Calu3 (cell line): ENCODE measurements at regions not wholly inside any gene's neighbourhood (a gene's known extent, or its start where the extent isn't known, plus 50 kb on each side); places are given as distances from the start of the nearest gene placed in this dataset.

Source experiments
- BruUV-seq: library from RNA; stranded (reverse); fragments of 400-500 nt; replicated peaks from 2 replicates; lab custom pipeline; 2021; lab: Mats Ljungman, UMichigan
- CTCF ChIA-PET: fragments of 300-600 bp; sonication (Branson Sonifier 250); formaldehyde crosslinking; loops from one replicate; lab custom pipeline; 2022; ENCODE audit warnings: antibody characterized with exemption; lab: Charles Lee
- DNase-seq: peaks from one replicate; pipeline ENCODE4 v3.0.0; 2022
- H3K27ac Mint-ChIP-seq: one replicate; pipeline ENCODE4 v1.8.0; 2022; ENCODE audit warnings: mixed read lengths; ENCODE audit not compliant: unreplicated experiment
- H3K27me3 Mint-ChIP-seq: one replicate; pipeline ENCODE4 v1.8.0; 2022; ENCODE audit warnings: mixed read lengths; ENCODE audit not compliant: unreplicated experiment
- H3K36me3 Mint-ChIP-seq: one replicate; pipeline ENCODE4 v1.8.0; 2022; ENCODE audit warnings: mild to moderate bottlenecking, moderate library complexity, mixed read lengths; ENCODE audit not compliant: insufficient read depth, unreplicated experiment
- H3K4me1 Mint-ChIP-seq: one replicate; pipeline ENCODE4 v1.8.0; 2022; ENCODE audit warnings: mild to moderate bottlenecking, low read depth, mixed read lengths; ENCODE audit not compliant: unreplicated experiment
- H3K4me3 Mint-ChIP-seq: one replicate; pipeline ENCODE4 v1.8.0; 2022; ENCODE audit warnings: mild to moderate bottlenecking, low read depth, moderate library complexity, mixed read lengths; ENCODE audit not compliant: unreplicated experiment
- H3K9me3 Mint-ChIP-seq: one replicate; pipeline ENCODE4 v1.8.0; 2022; ENCODE audit warnings: low read depth, mixed read lengths; ENCODE audit not compliant: unreplicated experiment
- intact Hi-C: fragments of 100-400 bp; cut with micrococcal nuclease; formaldehyde crosslinking; loops from one replicate; pipeline ENCODE4 v1.10.0; 2022; ENCODE audit not compliant: unreplicated experiment
- TF ChIP-seq, protein P1 (sequence below): fragments of 200-600 bp; IDR thresholded peaks from one replicate; pipeline ENCODE4 v1.8.0; 2022; ENCODE audit warnings: antibody characterized with exemption; ENCODE audit not compliant: unreplicated experiment

DNA sequence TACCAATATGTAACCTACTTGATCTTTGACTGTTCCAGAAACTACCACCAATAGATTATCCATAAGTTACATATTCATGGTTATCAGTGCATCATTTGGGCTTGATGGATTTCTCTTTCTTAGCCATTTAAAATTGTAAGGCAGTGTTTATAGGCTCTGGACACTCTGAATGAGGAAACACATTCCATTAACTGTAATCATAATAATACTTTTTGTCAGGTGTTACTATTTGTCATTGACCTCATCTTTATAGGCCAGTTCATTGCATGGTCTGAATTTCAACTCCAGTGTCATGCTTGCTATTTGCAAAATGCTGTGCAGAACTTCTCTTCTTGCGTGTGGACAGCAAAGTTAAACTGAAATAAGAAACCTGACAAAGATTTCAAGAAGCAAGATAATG, 1340.2 kb upstream of the ZEB2 start:
- intact Hi-C loops, result no loop called here
- Mint-ChIP-seq H3K4me1 (peaks cover 7% of the 10 kb centered on the region), H3K27me3 (no peaks in the 10 kb centered on the region), H3K9me3 (no peaks in the 10 kb centered on the region), H3K4me3 (no peak overlapping the region), H3K27ac (no peak overlapping the region), H3K36me3 (no peaks in the 10 kb centered on the region)
- DNase-seq, result no peak
- CTCF ChIA-PET, result interaction anchor here (0.7 to 2.6 kb wide), 2 partner anchors 8 to 1743 kb away, joined by 5 to 6 read pairs; no protein-coding TSS in a partner anchor
- no TSS peak for BruUV-seq
- TF ChIP-seq, protein P1, sequence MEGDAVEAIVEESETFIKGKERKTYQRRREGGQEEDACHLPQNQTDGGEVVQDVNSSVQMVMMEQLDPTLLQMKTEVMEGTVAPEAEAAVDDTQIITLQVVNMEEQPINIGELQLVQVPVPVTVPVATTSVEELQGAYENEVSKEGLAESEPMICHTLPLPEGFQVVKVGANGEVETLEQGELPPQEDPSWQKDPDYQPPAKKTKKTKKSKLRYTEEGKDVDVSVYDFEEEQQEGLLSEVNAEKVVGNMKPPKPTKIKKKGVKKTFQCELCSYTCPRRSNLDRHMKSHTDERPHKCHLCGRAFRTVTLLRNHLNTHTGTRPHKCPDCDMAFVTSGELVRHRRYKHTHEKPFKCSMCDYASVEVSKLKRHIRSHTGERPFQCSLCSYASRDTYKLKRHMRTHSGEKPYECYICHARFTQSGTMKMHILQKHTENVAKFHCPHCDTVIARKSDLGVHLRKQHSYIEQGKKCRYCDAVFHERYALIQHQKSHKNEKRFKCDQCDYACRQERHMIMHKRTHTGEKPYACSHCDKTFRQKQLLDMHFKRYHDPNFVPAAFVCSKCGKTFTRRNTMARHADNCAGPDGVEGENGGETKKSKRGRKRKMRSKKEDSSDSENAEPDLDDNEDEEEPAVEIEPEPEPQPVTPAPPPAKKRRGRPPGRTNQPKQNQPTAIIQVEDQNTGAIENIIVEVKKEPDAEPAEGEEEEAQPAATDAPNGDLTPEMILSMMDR, result no peak

DNA sequence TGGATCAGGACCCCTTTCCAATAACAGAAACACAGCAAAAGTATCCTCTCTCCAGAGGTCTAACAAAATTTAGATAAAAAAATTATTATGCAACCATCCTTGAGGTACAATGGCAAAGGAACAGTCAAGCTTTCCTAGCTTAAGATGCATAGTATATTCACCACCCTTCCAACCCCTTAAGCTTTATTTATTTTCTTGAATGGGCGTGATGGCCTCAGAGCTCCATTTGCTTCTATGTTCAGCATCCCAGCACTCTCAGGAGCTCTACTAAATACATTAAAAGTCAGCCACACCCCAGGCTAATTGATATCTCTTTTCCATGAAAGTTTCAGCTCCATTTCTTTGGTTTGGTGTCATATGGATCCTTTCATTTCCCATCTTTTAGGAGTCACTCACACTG, 1335.2 kb upstream of the ZEB2 start:
- CTCF ChIA-PET, result no interaction called here
- H3K4me3 Mint-ChIP-seq, result no peak overlapping the region
- H3K27me3 Mint-ChIP-seq, result no peaks in the 10 kb centered on the region
- H3K36me3 Mint-ChIP-seq, result no peaks in the 10 kb centered on the region
- no peak for DNase-seq
- TF ChIP-seq, protein P1, result no peak
- peaks cover 13% of the 10 kb centered on the region for H3K4me1 Mint-ChIP-seq
- BruUV-seq, result no TSS peak
- no peak overlapping the region for H3K27ac Mint-ChIP-seq
- intact Hi-C loops, result no loop called here
- H3K9me3 Mint-ChIP-seq, result no peaks in the 10 kb centered on the region

DNA sequence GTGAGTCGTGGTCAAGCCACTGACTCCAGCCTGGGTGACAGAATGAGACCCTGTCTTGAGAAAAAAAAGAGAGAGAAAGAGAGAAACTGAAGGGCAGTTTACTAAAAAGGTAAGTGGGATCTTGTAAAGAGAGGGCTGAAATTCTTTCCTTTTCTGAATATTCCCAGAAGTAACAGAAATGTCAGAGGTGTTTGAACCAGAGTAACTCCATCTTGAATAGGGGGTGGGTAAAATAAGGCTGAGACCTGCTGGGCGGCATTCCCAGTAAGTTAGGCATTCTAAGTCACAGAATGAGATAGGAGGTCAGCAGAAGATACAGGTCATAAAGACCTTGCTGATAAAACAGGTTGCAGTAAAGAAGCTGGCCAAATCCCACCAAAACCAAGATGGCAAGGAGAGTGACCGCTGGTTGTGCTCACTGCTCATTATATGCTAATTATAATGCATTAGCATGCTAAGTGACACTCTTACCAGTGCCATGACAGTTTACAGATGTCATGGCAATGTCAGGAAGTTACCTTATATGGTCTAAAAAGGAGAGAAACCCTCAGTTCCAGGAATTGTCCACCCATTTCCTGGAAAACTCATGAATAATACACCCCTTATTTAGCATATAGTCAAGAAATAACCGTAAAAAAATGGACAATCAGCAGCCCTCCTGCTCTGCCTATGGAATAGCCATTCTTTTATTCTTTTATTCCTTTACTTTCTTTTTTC, 1334.3 kb upstream of the ZEB2 start:
- Mint-ChIP-seq H3K4me3 (no peak overlapping the region), H3K36me3 (no peaks in the 10 kb centered on the region), H3K27ac (no peak overlapping the region), H3K4me1 (peaks cover 13% of the 10 kb centered on the region), H3K27me3 (no peaks in the 10 kb centered on the region), H3K9me3 (no peaks in the 10 kb centered on the region)
- no peak for DNase-seq
- no TSS peak for BruUV-seq
- TF ChIP-seq, protein P1, result no peak
- CTCF ChIA-PET, result no interaction called here
- intact Hi-C loops, result no loop called here

DNA sequence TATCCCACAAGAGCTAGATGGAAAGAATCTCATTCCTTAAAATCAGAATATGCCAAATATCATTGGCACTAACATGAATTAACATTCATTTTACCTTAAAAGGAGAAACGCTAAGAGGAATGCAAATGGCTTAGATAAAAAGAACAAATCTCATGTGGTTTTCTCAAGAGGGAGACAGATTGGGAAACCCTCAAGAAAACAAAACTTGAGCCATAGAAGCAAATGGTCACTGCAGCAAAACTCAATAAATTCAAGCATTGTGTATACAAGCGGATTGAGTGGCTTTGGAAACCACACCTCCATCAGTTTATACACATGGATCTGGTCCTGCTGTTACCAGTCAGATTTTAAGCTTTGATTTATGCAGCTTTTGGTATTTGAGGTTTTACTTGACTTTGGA, 1331.8 kb upstream of the ZEB2 start:
- CTCF ChIA-PET, result interaction anchor here (1.8 kb wide), 1 partner anchor 10 kb away, joined by 6 read pairs; no protein-coding TSS in a partner anchor
- BruUV-seq, result no TSS peak
- Mint-ChIP-seq H3K4me3 (no peak overlapping the region), H3K36me3 (no peaks in the 10 kb centered on the region), H3K9me3 (no peaks in the 10 kb centered on the region), H3K4me1 (peaks cover 12% of the 10 kb centered on the region), H3K27me3 (no peaks in the 10 kb centered on the region), H3K27ac (no peak overlapping the region)
- intact Hi-C loops, result no loop called here
- TF ChIP-seq, protein P1, result no peak
- no peak for DNase-seq
